Activated CD4-positive, alpha-beta T cell treated with anti-CD3 and anti-CD28 coated beads, Interleukin-2, amount 10 ng/mL, durations not matched to agents 24 days and 14 days (primary cell): ENCODE measurements at regions not wholly inside any gene's neighbourhood (a gene's known extent, or its start where the extent isn't known, plus 50 kb on each side); places are given as distances from the start of the nearest gene placed in this dataset.
A peak's percentile ranks its signal among the peaks of the same experiment; 100 is the strongest.
"Not testable (repeated sequence)": the region's sequence is repeated elsewhere in the genome, so short reads cannot be mapped to it uniquely, and the experiment has no call there.

Experiments used
- DNase-seq: peaks from one replicate; pipeline ENCODE4 v3.0.0; 2022
- H3K27ac Mint-ChIP-seq: one replicate; pipeline ENCODE4 v1.8.0; 2022; ENCODE audit warnings: mild to moderate bottlenecking, mixed read lengths
- H3K27me3 Mint-ChIP-seq: one replicate; pipeline ENCODE4 v1.8.0; 2022; ENCODE audit warnings: mixed read lengths
- H3K36me3 Mint-ChIP-seq: one replicate; pipeline ENCODE4 v1.8.0; 2022; ENCODE audit warnings: low read depth, mild to moderate bottlenecking, mixed read lengths
- H3K4me1 Mint-ChIP-seq: one replicate; pipeline ENCODE4 v1.8.0; 2021; ENCODE audit warnings: mixed read lengths
- H3K4me3 Mint-ChIP-seq: one replicate; pipeline ENCODE4 v1.8.0; 2022; ENCODE audit warnings: mild to moderate bottlenecking, moderate library complexity, mixed read lengths
- H3K9me3 Mint-ChIP-seq: one replicate; pipeline ENCODE4 v1.8.0; 2021; ENCODE audit warnings: mixed read lengths
- intact Hi-C: fragments of 100-400 bp; cut with micrococcal nuclease; formaldehyde crosslinking; loops from one replicate; pipeline ENCODE4 v1.15.1; 2023

GRCh38 chr1:761791-762190, 75.3 kb upstream of the OR4F16 start:
- DNase-seq: not testable (repeated sequence)

GRCh38 chr1:771449-771848, 85.0 kb upstream of the OR4F16 start:
- H3K27me3 Mint-ChIP-seq, H3K9me3 Mint-ChIP-seq, DNase-seq, H3K36me3 Mint-ChIP-seq, H3K4me3 Mint-ChIP-seq, H3K4me1 Mint-ChIP-seq, intact Hi-C loops, H3K27ac Mint-ChIP-seq: not testable (repeated sequence)

More at GRCh38 chr1:761791-762190, 75.3 kb upstream of the OR4F16 start:
- H3K9me3 Mint-ChIP-seq, intact Hi-C loops, H3K27me3 Mint-ChIP-seq, H3K4me1 Mint-ChIP-seq, H3K4me3 Mint-ChIP-seq, H3K36me3 Mint-ChIP-seq, H3K27ac Mint-ChIP-seq: not testable (repeated sequence)

- H3K9me3 Mint-ChIP-seq, intact Hi-C loops, H3K27me3 Mint-ChIP-seq, H3K4me1 Mint-ChIP-seq, H3K36me3 Mint-ChIP-seq: not testable (repeated sequence)
- H3K4me3 Mint-ChIP-seq: peak overlapping the region; percentile 97
- H3K27ac Mint-ChIP-seq: peak overlapping the region; percentile 99
- peak; percentile 63 for DNase-seq
These were observed 91.2 kb upstream of the OR4F16 start for GRCh38 chr1:777480-778180.

GRCh38 chr1:778451-779278, 92.2 kb upstream of the OR4F16 start:
- Mint-ChIP-seq H3K4me3 (peak overlapping the region; percentile 97), H3K27ac (peak overlapping the region; percentile 99)
- H3K27me3 Mint-ChIP-seq, intact Hi-C loops, H3K4me1 Mint-ChIP-seq, H3K9me3 Mint-ChIP-seq, H3K36me3 Mint-ChIP-seq: not testable (repeated sequence)
- DNase-seq: peak; percentile 100

GRCh38 chr1:779621-780020, 93.2 kb upstream of the OR4F16 start:
- H3K9me3 Mint-ChIP-seq, H3K27me3 Mint-ChIP-seq, H3K4me1 Mint-ChIP-seq, intact Hi-C loops: not testable (repeated sequence)
- Mint-ChIP-seq H3K36me3 (peaks cover 12% of the 10 kb centered on the region), H3K27ac (peak overlapping the region; percentile 80), H3K4me3 (peak overlapping the region; percentile 97)
- peak; percentile 58 for DNase-seq

- no peaks in the 10 kb centered on the region for H3K4me1 Mint-ChIP-seq
- H3K4me3 Mint-ChIP-seq: no peak overlapping the region
- no peak for DNase-seq
- H3K9me3 Mint-ChIP-seq: peaks cover 6% of the 10 kb centered on the region
- intact Hi-C loops: no loop called here
- no peak overlapping the region for H3K27ac Mint-ChIP-seq
- peaks cover 16% of the 10 kb centered on the region for H3K36me3 Mint-ChIP-seq
- no peaks in the 10 kb centered on the region for H3K27me3 Mint-ChIP-seq
These were observed 102.4 kb upstream of the OR4F16 start for GRCh38 chr1:788835-789234.

- not testable (repeated sequence) for H3K9me3 Mint-ChIP-seq, DNase-seq
These were observed 103.2 kb upstream of the OR4F16 start for GRCh38 chr1:789606-790005.

GRCh38 chr1:790388-790930, 104.0 kb upstream of the OR4F16 start:
- H3K4me1 Mint-ChIP-seq, H3K27me3 Mint-ChIP-seq, H3K4me3 Mint-ChIP-seq, DNase-seq, intact Hi-C loops, H3K9me3 Mint-ChIP-seq, H3K27ac Mint-ChIP-seq: not testable (repeated sequence)
- H3K36me3 Mint-ChIP-seq: peaks cover 10% of the 10 kb centered on the region

More at GRCh38 chr1:789606-790005, 103.2 kb upstream of the OR4F16 start:
- H3K27me3 Mint-ChIP-seq, H3K4me1 Mint-ChIP-seq, intact Hi-C loops, H3K27ac Mint-ChIP-seq, H3K4me3 Mint-ChIP-seq: not testable (repeated sequence)
- peaks cover 12% of the 10 kb centered on the region for H3K36me3 Mint-ChIP-seq

- intact Hi-C loops, H3K4me1 Mint-ChIP-seq, H3K27ac Mint-ChIP-seq, H3K27me3 Mint-ChIP-seq, H3K4me3 Mint-ChIP-seq, H3K36me3 Mint-ChIP-seq, DNase-seq, H3K9me3 Mint-ChIP-seq: not testable (repeated sequence)
These were observed 107.9 kb upstream of the OR4F16 start for GRCh38 chr1:794310-794709.

GRCh38 chr1:794918-795584, 108.6 kb upstream of the OR4F16 start:
- H3K4me1 Mint-ChIP-seq, H3K4me3 Mint-ChIP-seq, intact Hi-C loops, H3K27ac Mint-ChIP-seq, H3K36me3 Mint-ChIP-seq, H3K9me3 Mint-ChIP-seq, H3K27me3 Mint-ChIP-seq, DNase-seq: not testable (repeated sequence)

- not testable (repeated sequence) for H3K4me3 Mint-ChIP-seq, H3K27me3 Mint-ChIP-seq
These were observed 111.2 kb upstream of the OR4F16 start for GRCh38 chr1:797649-798048.

GRCh38 chr1:800397-800796, 113.9 kb upstream of the OR4F16 start:
- H3K36me3 Mint-ChIP-seq, H3K27ac Mint-ChIP-seq, H3K9me3 Mint-ChIP-seq, H3K4me1 Mint-ChIP-seq, H3K27me3 Mint-ChIP-seq, DNase-seq, H3K4me3 Mint-ChIP-seq, intact Hi-C loops: not testable (repeated sequence)

More at GRCh38 chr1:797649-798048, 111.2 kb upstream of the OR4F16 start:
- H3K9me3 Mint-ChIP-seq, DNase-seq, H3K4me1 Mint-ChIP-seq, H3K36me3 Mint-ChIP-seq, intact Hi-C loops, H3K27ac Mint-ChIP-seq: not testable (repeated sequence)

GRCh38 chr1:804378-805115, 118.1 kb upstream of the OR4F16 start:
- H3K4me1 Mint-ChIP-seq, H3K27me3 Mint-ChIP-seq, H3K4me3 Mint-ChIP-seq, H3K9me3 Mint-ChIP-seq, H3K27ac Mint-ChIP-seq, DNase-seq, H3K36me3 Mint-ChIP-seq, intact Hi-C loops: not testable (repeated sequence)
